Kidney (tissue), 13 donors: ENCODE measurements at regions not wholly inside any gene's neighbourhood (a gene's known extent, or its start where the extent isn't known, plus 50 kb on each side); places are given as distances from the start of the nearest gene placed in this dataset.

Experiments
- DNase-seq, 5 donors: peaks; one replicate each; pipeline ENCODE4 v3.0.0-alpha.2; 2013 to 2020
- FAIRE-seq: peaks from 2 replicates; lab custom pipeline; 2012; peaks lifted over from hg19 to GRCh38; lab: Jason Lieb, UNC
- H3K27ac ChIP-seq, 2 donors: one replicate each; pipeline ENCODE4 v1.7.0; 2013; ENCODE audit warnings: low read depth in 2 of 2, low read length in 2 of 2, inconsistent platforms in 1 of 2
- H3K27me3 ChIP-seq: one replicate; pipeline ENCODE4 v1.7.1; 2013; ENCODE audit warnings: low read length, inconsistent platforms; ENCODE audit not compliant: control insufficient read depth, insufficient read depth
- H3K36me3 ChIP-seq, 3 donors: one replicate each; pipeline versions ENCODE4 v1.7.0 to v1.7.1; 2013; ENCODE audit warnings: low read length in 3 of 3, control low read depth in 1 of 3, inconsistent platforms in 1 of 3; ENCODE audit not compliant: insufficient read depth in 3 of 3, control insufficient read depth in 2 of 3
- H3K4me1 ChIP-seq, 3 donors: one replicate each; pipeline versions ENCODE4 v1.7.0 to v1.7.1; 2013; ENCODE audit warnings: low read length in 3 of 3, inconsistent platforms in 1 of 3, low read depth in 1 of 3; ENCODE audit not compliant: control insufficient read depth in 2 of 3, insufficient read depth in 2 of 3
- H3K4me3 ChIP-seq, 3 donors: one replicate each; pipeline versions ENCODE4 v1.7.0 to v1.8.1; 2013; ENCODE audit warnings: low read length in 3 of 3, control low read depth in 1 of 3, inconsistent platforms in 1 of 3
- H3K9ac ChIP-seq, 3 donors: one replicate each; pipeline versions ENCODE4 v1.7.0 to v1.7.1; 2013; ENCODE audit warnings: low read length in 3 of 3, control low read depth in 1 of 3, inconsistent platforms in 1 of 3
- H3K9me3 ChIP-seq, 3 donors: one replicate each; pipeline versions ENCODE4 v1.7.0 to v1.7.1; 2013; ENCODE audit warnings: low read length in 3 of 3, control low read depth in 1 of 3, inconsistent platforms in 1 of 3; ENCODE audit not compliant: control insufficient read depth in 2 of 3, insufficient read depth in 1 of 3
- intact Hi-C: fragments of 100-400 bp; cut with DNase I; formaldehyde crosslinking; loops from one replicate; pipeline ENCODE4 v1.11.1; 2022
- TF ChIP-seq, protein P1 (sequence below): IDR thresholded peaks from 3 replicates; pipeline ENCODE4 v1.5.1; 2012; ENCODE audit warnings: mild to moderate bottlenecking, moderate library complexity, borderline replicate concordance; ENCODE audit not compliant: insufficient read depth; ENCODE audit errors: extremely low read depth
- donor health status: control.
- donor health status: control.
- donor health status: control.
- donor health status: control.
- donor health status: control.
- donor health status: DM: yes; HTN: yes; CAD: no.
- donor health status: Normal renal cell carcinoma (clear cell type).

DNA sequence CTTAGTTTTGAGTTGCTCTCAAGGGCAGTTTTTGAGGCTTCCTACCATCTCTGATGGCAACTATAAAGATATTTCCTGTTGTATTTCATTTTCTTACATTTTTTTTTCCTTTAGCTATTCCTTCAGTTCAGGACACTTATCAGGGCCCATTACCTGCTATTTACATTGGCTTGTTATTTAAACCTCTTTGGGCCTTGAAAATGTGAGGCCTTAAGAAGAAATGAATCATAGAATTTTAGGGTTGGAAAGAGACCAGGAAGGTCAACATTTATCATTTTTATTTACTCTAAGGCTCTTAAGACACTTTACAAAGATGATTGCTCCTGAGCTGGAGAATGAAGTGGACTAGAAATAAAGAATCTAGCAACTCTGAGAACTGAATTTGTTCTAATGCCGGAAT, 335.2 kb downstream of the DTWD2 start:
- intact Hi-C loops, result no loop called here
- TF ChIP-seq, protein P1, sequence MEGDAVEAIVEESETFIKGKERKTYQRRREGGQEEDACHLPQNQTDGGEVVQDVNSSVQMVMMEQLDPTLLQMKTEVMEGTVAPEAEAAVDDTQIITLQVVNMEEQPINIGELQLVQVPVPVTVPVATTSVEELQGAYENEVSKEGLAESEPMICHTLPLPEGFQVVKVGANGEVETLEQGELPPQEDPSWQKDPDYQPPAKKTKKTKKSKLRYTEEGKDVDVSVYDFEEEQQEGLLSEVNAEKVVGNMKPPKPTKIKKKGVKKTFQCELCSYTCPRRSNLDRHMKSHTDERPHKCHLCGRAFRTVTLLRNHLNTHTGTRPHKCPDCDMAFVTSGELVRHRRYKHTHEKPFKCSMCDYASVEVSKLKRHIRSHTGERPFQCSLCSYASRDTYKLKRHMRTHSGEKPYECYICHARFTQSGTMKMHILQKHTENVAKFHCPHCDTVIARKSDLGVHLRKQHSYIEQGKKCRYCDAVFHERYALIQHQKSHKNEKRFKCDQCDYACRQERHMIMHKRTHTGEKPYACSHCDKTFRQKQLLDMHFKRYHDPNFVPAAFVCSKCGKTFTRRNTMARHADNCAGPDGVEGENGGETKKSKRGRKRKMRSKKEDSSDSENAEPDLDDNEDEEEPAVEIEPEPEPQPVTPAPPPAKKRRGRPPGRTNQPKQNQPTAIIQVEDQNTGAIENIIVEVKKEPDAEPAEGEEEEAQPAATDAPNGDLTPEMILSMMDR, result no peak
- H3K27ac ChIP-seq, result no peak overlapping the region
- no peak overlapping the region for H3K4me3 ChIP-seq
- no peak overlapping the region for H3K9ac ChIP-seq
- no peaks in the 10 kb centered on the region for H3K4me1 ChIP-seq
- no peaks in the 10 kb centered on the region for H3K36me3 ChIP-seq
- DNase-seq (no peak), FAIRE-seq (no peak)
- H3K9me3 ChIP-seq, result peaks cover 0 to 10% (median 2%) of the 10 kb centered on the region in 3 donors
- H3K27me3 ChIP-seq, result no peaks in the 10 kb centered on the region

DNA sequence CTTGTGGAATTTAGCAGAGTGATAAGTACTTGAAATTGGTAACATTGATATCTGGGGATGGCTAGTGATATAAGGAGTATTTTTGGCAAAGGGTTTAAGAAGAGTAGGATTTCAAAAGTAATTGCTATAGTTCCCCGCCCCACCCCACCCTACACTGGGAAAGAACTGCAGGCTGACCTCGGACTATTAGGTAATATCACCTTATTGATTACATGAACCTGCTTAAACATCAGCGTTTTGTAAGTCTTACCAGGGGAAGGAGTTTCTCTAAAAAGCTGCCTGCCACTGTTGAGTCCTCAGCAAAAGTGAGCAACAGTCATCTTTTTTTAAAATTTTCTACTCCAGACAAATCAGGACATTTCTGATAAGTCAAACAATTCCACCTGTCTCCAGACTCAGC, 337.3 kb downstream of the DTWD2 start:
- no peaks in the 10 kb centered on the region for H3K9me3 ChIP-seq
- no peak overlapping the region for H3K4me3 ChIP-seq
- intact Hi-C loops, result no loop called here
- TF ChIP-seq, protein P1, result no peak
- no peak overlapping the region for H3K27ac ChIP-seq
- H3K27me3 ChIP-seq, result no peaks in the 10 kb centered on the region
- H3K9ac ChIP-seq, result no peak overlapping the region
- H3K36me3 ChIP-seq, result no peaks in the 10 kb centered on the region
- DNase-seq (no peak), FAIRE-seq (no peak)
- H3K4me1 ChIP-seq, result no peaks in the 10 kb centered on the region

DNA sequence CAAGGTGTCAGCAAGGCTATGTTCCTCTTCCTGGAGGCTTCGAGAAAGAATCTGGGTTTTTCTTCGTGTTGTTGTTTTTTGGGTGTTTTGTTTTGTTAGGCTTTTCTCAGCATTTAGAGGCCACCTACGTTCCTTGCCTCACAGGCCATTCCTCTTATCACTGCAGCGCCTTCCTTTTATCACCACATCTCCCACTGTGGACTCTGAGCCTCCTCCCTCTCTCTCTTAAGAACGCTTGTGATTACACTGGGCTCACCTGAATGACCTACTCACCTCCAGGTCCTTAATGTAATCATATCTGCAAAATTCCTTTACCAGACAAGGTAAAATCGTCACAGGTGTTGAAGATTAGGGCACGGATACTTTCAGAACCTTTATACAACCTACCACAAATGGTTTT, 340.8 kb downstream of the DTWD2 start:
- FAIRE-seq (no peak), DNase-seq (no peak)
- H3K4me3 ChIP-seq, result no peak overlapping the region
- H3K4me1 ChIP-seq, result no peaks in the 10 kb centered on the region
- H3K9me3 ChIP-seq, result no peaks in the 10 kb centered on the region
- intact Hi-C loops, result no loop called here
- H3K27me3 ChIP-seq, result no peaks in the 10 kb centered on the region
- no peak overlapping the region for H3K27ac ChIP-seq
- TF ChIP-seq, protein P1, result no peak
- H3K9ac ChIP-seq, result no peak overlapping the region
- no peaks in the 10 kb centered on the region for H3K36me3 ChIP-seq

DNA sequence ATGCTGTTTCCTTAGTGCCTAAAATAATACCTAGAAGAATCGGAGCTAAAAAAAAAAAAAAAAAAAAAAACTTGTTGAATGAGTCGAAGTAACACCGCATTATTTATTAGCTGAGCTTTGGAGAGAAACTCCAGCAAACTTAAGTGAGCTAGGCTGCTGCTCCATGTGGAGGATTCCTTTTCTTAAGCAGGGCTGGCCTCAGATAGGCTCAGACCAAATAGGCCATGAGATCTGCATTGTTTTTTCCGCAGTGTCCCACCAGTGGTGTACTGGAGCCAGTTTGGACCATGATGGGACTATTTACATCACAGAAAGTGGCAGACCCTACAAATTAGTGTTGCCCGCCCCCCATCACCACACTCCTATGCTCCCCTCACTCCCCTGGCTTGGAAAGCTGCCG, 341.4 kb downstream of the DTWD2 start:
- intact Hi-C loops, result no loop called here
- H3K27ac ChIP-seq, result no peak overlapping the region

More for the DNA sequence above, 341.4 kb downstream of the DTWD2 start:
- Histone ChIP-seq H3K9me3 (no peaks in the 10 kb centered on the region), H3K4me1 (no peaks in the 10 kb centered on the region), H3K36me3 (no peaks in the 10 kb centered on the region), H3K9ac (no peak overlapping the region), H3K27me3 (no peaks in the 10 kb centered on the region), H3K4me3 (no peak overlapping the region)
- FAIRE-seq, result no peak
- TF ChIP-seq, protein P1, result no peak
- DNase-seq, result no peak
